GM12874 (cell line): ENCODE measurements at regions not wholly inside any gene's neighbourhood (a gene's known extent, or its start where the extent isn't known, plus 50 kb on each side); places are given as distances from the start of the nearest gene placed in this dataset.

Experiments used
- TF ChIP-seq, protein P1 (sequence below): IDR thresholded peaks from 2 replicates; pipeline ENCODE4 v1.5.1; 2011; ENCODE audit warnings: low read depth, mild to moderate bottlenecking, control low read depth, low read length, moderate library complexity; ENCODE audit not compliant: insufficient read depth

DNA sequence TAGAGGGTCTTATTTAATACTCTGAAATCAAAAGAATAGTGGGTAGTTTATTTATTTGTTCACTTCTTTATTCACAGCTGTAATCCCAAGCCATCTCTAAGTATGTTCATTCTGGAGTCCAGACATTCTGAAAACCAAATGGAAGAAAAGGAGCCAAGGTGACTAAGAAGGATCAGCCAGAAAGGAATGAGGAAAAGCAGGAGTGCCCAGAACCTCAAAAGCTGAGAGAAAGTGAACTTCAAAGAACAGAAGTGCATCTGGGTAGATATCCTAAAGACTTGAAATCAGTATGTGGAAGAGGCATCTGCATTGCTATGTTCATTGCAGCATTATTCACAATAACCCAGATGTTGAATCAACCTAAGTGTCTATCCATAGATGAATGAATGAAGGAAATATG lies 94.8 kb downstream of the VIP start:
- TF ChIP-seq, protein P1, sequence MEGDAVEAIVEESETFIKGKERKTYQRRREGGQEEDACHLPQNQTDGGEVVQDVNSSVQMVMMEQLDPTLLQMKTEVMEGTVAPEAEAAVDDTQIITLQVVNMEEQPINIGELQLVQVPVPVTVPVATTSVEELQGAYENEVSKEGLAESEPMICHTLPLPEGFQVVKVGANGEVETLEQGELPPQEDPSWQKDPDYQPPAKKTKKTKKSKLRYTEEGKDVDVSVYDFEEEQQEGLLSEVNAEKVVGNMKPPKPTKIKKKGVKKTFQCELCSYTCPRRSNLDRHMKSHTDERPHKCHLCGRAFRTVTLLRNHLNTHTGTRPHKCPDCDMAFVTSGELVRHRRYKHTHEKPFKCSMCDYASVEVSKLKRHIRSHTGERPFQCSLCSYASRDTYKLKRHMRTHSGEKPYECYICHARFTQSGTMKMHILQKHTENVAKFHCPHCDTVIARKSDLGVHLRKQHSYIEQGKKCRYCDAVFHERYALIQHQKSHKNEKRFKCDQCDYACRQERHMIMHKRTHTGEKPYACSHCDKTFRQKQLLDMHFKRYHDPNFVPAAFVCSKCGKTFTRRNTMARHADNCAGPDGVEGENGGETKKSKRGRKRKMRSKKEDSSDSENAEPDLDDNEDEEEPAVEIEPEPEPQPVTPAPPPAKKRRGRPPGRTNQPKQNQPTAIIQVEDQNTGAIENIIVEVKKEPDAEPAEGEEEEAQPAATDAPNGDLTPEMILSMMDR: no peak

DNA sequence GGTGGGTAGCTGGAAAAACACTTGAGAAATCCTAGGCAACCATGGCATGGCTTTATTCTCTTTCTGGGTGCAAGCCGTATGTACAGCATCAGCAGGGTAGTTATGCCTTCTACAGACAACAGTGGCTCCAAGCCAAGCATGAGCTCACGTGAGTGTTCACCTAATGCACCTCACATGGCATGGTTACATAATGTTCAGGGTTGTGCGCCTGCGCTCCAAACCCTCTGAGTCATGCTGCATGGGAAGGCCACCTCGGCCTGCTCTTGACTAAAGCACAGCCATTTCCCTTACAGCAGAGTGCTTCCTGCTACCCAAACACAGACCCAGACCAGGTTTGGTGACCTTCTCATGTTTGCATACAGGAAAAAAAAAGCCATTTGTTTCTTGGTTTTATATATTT lies 96.2 kb downstream of the VIP start:
- TF ChIP-seq, protein P1: no peak

DNA sequence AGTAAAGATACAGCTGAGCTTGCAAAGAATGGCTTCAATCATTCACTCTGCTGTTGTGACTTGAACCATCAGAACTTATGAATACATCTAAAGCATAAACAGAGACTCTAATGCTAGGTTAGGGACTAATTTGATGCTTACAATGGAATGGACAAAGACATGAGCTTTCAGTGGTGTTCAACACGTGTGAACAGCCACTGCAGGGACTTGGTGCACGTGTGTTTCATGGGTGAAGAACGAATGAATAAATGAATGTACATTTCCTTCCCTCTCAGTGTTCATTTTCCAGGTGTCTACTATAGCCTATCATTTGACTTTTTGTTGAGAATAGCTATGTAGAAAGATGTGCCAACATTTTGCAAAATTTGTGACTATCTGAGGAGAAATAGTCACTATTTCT lies 98.3 kb downstream of the VIP start:
- TF ChIP-seq, protein P1: no peak

DNA sequence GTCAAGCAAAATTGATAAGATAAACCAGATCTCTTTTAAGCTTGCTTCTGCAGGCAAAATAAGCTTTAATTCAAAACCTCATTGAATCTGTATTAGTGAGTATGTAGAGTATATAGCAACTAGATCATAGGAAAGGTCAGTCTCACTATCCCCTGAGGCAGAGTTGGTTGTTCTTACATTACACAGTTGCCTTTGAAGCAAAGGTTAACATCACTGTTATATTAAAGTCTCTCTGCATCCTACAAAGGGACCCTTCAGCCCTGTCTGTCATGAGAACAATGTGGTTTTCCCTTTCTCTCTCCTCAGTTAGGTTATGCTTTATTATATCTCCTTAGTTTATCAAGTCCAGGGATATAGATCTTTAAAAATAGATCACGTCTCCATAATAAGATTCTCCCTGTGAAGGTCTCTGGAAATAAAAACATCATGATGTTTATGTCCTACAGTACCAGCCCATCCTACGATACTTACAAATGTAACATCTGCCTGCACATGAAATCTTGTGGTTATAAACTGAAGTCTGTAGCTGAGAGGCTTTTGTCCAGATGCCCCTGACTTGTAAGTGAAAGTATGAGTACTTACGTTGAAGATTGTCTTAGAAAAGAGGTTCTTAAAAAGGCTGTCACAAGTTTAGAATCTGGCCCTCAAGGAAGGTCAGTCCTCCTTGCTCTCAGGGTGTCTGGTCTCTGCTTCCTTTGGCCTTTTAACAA lies 103.6 kb downstream of the VIP start:
- TF ChIP-seq, protein P1: no peak

DNA sequence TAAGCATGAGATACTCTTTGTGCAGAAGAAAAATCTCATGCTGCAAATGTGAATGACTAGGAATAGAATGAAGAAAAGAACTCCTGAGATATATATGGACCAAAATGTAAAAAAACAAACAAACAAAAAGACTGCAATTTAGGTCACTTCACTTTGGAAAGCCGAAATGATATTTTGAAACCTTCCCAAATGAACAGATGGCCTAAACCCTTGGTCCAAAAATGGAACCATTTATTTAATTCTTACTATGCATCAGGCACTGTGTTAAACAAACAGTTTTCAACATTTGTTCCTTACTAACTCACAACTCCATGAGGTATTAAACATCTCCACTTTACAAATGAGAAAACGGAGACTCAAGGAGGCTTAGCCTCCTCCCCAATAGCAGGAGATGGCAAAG lies 107.5 kb downstream of the VIP start:
- TF ChIP-seq, protein P1: no peak

DNA sequence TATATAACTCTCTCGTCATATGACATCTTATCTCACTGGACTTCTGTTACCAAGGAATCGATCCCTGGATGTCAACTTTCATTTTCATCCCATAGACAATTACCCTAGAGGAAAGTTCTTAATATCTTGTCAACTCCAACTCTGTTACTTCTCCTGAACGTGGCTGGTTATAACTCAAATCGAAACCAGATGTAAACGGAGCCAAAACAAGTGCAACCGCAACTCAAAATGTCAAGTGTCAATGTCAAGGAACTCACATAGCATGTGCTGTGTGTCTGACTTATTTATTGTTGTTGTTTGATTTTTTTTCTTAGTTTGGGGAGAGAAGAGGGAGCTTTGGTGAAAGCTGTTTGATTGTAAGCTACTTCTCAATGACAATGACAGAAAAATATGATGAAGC lies 108.6 kb downstream of the VIP start:
- TF ChIP-seq, protein P1: no peak

DNA sequence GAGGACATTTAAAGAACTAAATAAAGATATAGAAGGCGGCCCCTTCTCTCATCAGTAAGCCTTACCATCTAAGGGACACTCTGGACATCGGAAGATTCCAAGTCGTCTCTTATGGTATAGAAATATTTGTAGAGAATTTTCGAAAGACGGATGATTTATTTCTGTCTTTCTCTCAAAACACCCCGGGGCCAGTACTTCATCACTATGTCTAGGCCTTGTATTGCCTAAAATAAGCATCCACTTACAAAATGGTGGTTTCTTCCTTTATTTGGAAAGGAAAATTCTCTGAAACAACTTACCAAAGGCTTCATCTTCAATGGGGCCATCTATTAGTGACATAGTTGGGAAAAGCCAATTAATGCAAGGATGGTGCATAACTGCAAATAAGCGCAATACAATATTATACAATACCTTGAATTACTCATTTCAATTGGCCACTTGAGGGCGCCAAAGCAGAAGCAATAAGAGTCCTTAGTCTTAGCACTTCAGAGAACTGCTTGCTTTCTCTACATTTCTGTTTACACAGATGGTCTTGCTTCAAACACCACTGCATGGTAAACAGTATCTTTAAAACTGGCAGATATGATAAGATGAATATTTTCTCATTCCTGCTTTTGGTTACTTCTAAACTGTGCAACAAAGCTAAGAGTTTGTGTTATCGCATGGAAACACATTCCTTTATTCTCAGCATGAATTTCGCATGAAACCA lies 113.2 kb downstream of the VIP start:
- TF ChIP-seq, protein P1: peak; percentile 61
